HFF-Myc (cell line): ENCODE measurements at regions not wholly inside any gene's neighbourhood (a gene's known extent, or its start where the extent isn't known, plus 50 kb on each side); places are given as distances from the start of the nearest gene placed in this dataset.

Experiments used
- DNase-seq: peaks from one replicate; pipeline ENCODE4 v3.0.0-alpha.2; 2011; ENCODE audit warnings: low read depth; ENCODE audit errors: extremely low read depth
- H3K4me3 ChIP-seq: replicated peaks from 2 replicates; pipeline ENCODE4 v1.5.1; 2011; ENCODE audit warnings: low read depth, mild to moderate bottlenecking, control low read depth, low read length
- TF ChIP-seq, protein P1 (sequence below): IDR thresholded peaks from 2 replicates; pipeline ENCODE4 v1.5.1; 2012; ENCODE audit warnings: mild to moderate bottlenecking, low read depth, low read length, control low read depth; ENCODE audit errors: missing control alignments

DNA sequence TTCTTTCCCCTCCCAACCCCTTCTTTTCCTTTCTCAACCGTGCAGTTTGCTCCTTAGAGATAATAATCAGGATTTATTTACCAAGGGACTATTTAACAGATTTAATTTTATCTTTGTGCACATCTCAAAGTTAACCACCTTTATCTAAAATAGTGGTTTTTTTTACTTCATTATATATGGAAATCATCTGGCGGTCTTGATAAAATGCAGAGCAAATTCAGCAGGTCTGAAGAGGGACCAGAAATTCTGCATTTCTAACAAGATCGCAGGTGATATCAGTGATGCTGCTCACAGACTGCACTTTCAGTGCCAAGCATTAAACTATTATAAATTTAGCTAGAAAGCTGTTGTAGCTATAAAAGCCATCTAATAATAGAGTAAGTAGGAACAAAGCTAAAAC, 83.4 kb upstream of the NEGR1 start:
- TF ChIP-seq, protein P1, sequence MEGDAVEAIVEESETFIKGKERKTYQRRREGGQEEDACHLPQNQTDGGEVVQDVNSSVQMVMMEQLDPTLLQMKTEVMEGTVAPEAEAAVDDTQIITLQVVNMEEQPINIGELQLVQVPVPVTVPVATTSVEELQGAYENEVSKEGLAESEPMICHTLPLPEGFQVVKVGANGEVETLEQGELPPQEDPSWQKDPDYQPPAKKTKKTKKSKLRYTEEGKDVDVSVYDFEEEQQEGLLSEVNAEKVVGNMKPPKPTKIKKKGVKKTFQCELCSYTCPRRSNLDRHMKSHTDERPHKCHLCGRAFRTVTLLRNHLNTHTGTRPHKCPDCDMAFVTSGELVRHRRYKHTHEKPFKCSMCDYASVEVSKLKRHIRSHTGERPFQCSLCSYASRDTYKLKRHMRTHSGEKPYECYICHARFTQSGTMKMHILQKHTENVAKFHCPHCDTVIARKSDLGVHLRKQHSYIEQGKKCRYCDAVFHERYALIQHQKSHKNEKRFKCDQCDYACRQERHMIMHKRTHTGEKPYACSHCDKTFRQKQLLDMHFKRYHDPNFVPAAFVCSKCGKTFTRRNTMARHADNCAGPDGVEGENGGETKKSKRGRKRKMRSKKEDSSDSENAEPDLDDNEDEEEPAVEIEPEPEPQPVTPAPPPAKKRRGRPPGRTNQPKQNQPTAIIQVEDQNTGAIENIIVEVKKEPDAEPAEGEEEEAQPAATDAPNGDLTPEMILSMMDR: no peak
- no peak for DNase-seq
- no peak overlapping the region for H3K4me3 ChIP-seq

DNA sequence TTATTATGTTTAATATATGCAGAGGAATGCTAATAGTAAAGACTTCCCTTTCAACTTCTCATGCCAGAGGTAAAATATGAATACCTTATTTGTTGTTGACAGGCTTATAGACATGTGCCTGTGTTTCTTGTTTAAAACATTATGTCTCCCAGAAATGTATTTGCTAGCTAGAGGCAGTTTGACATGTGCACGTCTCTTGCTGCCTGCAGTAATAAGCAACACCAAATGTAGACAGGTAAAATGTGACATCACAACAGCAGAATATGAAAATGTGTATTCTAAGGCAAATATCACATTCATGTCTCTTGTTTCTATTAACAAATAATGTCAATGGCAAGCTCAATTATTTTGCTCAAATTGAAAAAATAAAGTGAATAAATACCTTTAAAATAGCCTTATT, 80.2 kb upstream of the NEGR1 start:
- no peak for DNase-seq
- no peak overlapping the region for H3K4me3 ChIP-seq
- TF ChIP-seq, protein P1: no peak

DNA sequence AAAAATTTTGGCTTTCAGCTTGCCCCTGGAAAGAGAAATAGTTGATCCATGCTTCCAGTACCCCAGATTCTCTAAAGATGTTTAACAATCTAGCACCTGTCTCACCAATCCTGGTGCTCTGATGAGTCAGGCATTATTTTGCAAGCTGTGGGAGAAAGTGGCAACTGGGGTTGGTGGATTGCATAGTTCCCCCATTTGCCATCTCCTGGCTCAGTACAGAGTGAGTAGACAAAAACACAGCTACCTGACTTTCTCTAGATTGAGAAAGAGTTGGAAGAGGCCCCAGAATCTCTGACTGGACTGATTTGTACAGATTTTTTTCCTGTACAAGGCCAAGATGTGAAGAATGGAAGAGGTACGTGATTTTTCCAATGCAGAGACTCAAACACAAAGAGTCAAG, 75.1 kb upstream of the NEGR1 start:
- DNase-seq: no peak
- no peak overlapping the region for H3K4me3 ChIP-seq

DNA sequence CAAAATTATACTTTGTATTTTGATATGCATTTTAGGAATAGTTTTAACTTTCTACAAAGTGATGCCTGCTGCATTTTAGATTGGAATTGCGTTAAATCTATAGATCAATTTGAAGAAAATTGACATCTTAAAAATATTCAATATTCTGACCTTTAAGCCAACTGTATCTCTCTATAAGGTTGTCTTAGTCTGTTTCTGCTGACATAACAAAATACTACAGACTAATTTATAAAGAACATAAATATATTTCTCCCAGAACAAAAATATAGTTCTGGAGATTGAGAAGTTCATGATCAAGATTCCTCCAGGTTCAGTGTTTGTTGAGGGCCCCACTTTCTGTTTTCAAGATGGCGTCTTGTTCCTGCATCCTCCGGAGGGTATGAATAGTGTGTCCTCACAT, 73.6 kb upstream of the NEGR1 start:
- no peak overlapping the region for H3K4me3 ChIP-seq
- TF ChIP-seq, protein P1: no peak
- DNase-seq: no peak

More for the DNA sequence above, 75.1 kb upstream of the NEGR1 start:
- TF ChIP-seq, protein P1: no peak

DNA sequence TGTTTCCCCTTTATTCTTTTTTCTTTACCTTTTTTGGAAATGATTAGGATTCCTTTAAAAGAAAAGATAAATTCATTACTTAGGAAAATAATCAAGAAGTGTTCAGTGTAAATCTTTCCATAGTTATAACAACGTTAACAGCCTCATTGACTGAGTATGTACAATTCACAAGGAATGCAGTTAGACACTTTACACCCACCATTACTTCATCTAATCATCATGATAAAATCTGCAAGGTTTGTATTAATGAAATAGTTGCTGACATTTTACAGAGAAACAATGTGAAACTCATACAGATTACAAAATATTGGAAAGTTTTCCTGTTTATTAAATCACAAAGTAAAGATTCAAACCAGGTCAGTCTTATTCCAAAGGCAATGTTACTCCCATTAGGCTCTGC, 59.3 kb upstream of the NEGR1 start:
- DNase-seq: no peak
- H3K4me3 ChIP-seq: no peak overlapping the region
- TF ChIP-seq, protein P1: no peak

DNA sequence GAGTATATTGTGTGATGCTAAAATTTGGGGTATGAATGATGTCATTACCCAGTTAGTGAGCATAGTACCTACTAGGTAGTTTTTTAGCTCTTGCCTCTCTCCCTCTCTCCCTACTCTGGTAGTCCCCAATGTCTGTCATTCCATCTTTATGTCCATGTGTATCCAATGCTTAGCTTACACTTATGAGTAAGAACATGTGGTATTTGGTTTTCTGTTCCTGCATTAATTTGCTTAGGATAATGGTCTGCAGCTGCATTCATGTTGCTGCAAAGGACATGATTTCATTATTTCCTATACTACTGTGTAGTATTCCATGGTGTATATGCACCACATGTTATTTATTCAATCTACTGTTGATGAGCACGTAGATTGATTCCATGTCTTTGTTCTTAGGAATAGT, 54.4 kb upstream of the NEGR1 start:
- TF ChIP-seq, protein P1: no peak
- no peak overlapping the region for H3K4me3 ChIP-seq
- DNase-seq: no peak
